OCI-M1 (cell line): ENCODE measurements at regions not wholly inside any gene's neighbourhood (a gene's known extent, or its start where the extent isn't known, plus 50 kb on each side); places are given as distances from the start of the nearest gene placed in this dataset.
A peak's percentile ranks its signal among the peaks of the same experiment; 100 is the strongest.
"Not testable (repeated sequence)": the region's sequence is repeated elsewhere in the genome, so short reads cannot be mapped to it uniquely, and the experiment has no call there.

Experiments
- DNase-seq: peaks from one replicate; lab custom pipeline; 2025; lab: John Stamatoyannopoulos, UW

GRCh38 chr5:71771191-71771590 lies 52.1 kb downstream of the CARTPT start:
- no peak for DNase-seq

DNA sequence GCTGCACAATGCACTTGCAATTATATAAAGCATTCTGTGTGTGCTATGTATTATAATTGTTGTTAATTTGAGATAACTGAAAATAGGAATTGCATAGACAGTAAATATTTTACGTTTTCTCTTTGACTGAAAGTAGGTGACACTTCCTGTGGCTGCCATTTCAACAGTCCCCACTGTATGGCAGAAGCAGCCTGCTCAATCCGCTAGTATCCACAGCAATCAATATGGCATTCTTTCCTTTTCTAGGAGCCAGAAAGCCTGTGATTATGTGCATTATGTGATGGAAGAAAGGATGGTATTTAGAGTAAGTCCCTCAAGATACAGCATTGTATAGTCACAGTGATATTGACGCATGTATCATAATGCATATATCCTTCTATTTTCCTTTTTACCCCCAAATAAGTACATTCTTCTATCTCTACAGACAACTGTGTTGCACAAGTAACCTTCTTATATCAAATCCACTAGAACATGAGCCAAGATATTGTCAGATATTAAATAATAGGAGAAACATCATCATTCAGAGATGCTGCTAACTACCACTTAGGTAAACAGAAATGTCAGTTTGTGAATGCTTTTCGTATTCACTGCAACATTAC lies 59.7 kb downstream of the CARTPT start:
- peak; percentile 9 for DNase-seq

DNA sequence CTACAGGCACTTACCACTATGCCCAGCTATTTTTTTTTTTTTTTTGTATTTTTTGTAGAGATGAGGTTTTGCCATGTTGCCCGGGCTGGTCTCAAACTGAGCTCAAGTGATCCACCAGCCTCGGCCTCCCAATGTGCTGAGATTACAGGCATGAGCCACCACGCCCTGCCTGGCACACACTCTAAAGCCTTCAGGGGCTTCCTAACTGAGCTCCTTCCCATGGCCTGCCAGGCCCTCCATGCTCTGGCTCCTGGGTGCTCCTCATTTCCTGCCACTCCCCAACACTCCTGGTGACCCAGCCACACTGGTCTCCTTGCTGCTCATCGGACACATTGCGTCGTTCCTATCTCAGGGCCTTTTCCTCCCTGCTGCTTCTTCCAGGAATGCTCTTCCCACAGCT lies 61.5 kb downstream of the CARTPT start:
- no peak for DNase-seq

- no peak for DNase-seq
Observed at GRCh38 chr5:71782393-71782770, 63.3 kb downstream of the CARTPT start.

GRCh38 chr5:71782771-71783770 lies 64.0 kb downstream of the CARTPT start:
- peak; percentile 79 for DNase-seq

- DNase-seq = no peak
Observed at GRCh38 chr5:71783891-71784290, 64.8 kb downstream of the CARTPT start.

- no peak for DNase-seq
Observed at GRCh38 chr5:71786337-71787055, 67.4 kb downstream of the CARTPT start.

DNA sequence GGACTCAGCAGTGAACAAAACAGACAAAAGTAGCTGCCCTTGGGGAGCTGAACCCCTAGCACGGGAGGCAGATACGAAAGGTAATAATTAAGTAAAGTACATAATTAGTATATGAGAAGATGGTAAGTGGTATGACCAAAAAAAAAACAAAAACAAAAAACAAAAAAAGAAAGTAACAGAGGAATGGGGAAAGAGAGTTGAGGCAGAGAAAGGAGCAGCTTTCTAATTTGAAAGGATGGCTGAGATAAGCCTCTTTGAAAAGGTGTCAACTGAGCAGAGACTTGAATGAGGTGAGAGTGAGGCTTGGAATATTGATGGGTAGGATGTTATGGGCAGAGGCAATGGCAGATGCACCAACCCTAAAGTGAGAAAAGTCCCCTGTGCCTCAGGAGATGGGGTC lies 69.7 kb downstream of the CARTPT start:
- DNase-seq = no peak

DNA sequence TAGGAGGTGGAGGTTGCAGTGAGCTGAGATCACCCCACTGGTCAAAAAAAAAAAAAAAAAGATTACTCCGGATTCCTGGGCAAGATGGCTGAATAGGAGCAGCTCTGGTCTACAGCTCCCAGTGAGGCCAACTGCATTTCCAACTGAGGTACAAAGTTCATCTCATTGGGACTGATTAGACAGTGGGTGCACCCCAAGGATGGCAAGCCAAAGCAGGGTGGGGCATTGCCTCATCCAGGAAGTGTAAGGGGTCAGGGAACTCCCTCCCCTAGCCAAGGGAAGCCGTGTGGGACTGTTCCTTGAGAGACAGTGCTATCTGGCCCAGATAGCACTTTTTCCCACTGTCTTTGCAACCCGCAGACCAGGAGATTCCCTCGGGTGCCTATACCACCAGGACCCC lies 70.7 kb downstream of the CARTPT start:
- no peak for DNase-seq

GRCh38 chr5:71790433-71790832 lies 71.4 kb downstream of the CARTPT start:
- DNase-seq = no peak

DNA sequence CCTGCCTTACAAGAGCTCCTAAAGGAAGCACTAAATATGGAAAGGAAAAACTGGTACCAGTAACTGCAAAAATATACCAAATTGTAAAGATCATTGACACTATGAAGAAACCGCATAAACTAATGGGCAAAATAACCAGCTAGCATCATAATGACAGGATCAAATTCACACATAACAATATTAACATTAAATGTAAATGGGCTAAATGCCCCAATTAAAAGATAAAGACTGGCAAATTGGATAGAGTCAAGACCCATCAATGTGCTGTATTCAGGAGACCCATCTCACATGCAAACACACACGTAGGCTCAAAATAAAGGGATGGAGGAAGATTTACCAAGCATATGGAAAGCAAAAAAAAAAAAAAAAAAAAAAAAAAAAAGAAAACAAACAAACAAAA lies 73.0 kb downstream of the CARTPT start:
- not testable (repeated sequence) for DNase-seq

GRCh38 chr5:71794061-71794695 lies 75.1 kb downstream of the CARTPT start:
- DNase-seq = no peak

DNA sequence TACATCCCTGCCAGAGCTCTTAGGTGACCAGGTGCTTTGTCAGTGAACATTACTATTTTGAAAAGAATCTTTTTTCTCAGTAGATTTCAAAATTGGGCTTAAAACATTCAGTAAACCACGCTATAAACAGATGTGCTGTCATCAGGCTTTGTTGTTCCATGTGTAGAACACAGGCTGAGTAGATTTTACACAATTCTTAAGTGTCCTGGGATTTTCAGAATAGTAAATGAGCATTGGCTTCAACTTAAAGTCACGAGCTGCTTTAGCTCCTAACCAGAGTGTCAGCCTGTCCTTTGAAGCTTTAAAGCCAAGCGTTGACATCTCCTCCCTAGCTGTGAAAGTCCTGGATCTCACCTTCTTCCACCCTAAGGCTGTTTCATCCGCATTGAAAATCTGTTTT lies 83.6 kb downstream of the CARTPT start:
- no peak for DNase-seq

DNA sequence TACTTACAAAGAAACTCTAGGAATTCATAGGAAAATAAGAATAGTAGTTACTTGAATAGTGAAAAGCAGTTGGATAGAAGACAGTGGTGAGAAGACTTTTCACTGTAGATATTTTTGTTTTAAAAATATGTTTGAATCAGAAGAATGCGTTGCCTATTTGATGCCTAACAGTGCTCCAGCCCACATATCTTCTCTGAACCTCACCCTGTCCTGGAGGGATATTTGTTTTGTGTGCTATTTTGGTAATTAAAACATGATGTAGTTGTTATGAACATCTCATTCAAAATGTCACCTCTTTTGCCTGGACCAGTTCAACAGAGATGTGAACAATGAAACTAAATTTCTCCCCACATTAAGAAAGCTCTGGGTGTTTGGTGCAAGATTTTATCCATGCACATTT lies 87.6 kb downstream of the CARTPT start:
- no peak for DNase-seq

GRCh38 chr5:71807909-71808308 lies 88.8 kb downstream of the CARTPT start:
- no peak for DNase-seq

DNA sequence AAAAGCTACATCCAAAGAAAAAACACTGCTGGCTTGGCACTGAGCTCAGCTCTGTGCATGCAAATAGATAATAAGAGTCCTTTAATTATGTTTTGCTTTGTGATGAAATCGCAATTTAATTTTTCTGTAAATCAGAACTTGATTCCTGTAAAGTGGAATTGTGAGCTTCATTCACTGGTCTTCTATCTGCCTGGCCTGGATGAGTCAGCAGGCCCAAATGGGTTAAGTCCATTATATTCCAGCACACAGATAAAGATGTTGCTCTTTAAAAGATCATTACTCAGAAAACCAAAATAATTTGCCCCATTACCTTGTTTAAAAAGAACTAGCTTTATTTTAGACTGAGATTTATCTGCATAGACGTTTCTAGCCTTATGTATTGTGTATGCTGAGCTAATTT lies 90.4 kb downstream of the CARTPT start:
- DNase-seq = no peak

DNA sequence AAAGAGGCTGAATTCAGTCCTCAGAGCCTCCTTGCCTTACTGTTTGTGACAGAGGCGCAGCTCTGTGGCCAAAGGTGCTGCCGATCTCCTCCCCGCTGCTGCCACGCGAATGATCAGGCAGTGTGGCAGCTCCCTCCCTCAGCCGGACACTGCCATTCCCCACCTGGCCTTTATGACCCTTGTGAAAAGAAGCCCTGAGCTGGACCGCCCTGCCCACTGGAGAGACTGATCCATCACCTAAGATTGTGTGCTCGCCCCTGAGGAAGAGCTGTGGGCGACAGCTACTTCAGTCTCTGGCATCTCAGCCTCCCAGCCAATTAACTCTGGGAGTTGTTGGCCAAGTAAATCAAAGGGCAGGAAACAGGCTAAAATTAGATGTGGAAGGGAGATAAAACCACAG lies 90.9 kb downstream of the CARTPT start:
- DNase-seq = no peak

GRCh38 chr5:71810471-71811195 lies 91.6 kb downstream of the CARTPT start:
- DNase-seq = no peak

DNA sequence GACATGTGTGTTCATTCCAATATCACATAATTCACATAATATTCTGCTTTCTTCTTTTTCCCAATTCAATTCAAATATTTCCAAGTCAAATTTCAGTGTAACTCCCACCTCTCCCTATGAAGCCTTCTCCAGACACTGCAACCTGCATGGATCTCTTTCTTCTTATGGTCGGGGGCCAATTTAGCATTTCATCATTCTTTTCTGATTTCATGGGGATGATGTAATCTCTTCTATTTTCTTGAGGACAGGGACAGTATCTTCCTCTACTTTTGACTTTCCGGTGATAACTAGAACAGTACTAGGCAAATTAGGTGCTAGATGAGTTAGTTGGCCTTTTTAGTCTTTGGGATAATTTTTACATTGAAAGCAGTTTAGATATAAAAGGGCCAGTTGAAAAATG lies 92.7 kb downstream of the CARTPT start:
- no peak for DNase-seq

GRCh38 chr5:71816307-71816706 lies 97.2 kb downstream of the CARTPT start:
- DNase-seq = no peak

DNA sequence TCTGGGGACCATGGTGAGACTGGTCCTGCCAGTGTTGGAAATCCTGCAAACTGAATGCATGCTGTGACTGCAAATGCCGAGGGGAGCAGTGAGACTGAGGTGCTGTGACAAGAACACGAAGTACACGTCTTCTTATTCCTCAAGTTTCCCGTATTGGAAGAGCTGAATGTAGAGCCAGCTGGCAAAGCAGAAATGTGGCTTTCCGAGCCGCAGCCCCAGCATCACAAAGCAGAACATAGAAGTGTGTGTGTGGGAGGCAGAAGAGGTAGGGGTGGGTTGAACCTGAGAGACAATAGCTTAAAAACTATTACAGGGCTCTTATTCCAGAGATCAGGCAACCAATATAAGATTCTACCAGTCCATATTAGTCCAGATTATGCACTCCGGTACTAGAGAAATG lies 98.8 kb downstream of the CARTPT start:
- no peak for DNase-seq

DNA sequence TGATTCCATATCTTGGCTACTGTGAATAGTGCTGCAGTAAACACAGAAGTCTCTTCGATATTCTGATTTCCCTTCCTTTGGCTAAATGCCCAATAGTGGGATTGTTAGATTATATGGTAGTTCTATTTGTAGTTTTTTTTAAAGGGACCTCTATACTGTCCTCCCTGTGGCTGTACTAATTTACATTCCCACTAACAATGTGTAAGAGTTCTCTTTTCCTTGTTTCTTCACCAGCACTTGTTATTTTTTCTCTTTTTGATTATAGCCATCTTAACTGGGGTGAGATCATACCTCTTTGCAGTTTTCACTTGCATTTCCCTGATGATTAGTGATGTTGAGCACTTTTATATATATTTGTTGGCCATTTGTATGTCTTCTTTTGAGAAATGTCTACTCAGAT lies 102.0 kb downstream of the CARTPT start:
- no peak for DNase-seq
